ENCODE measurements at regions not wholly inside any gene's neighbourhood (a gene's known extent, or its start where the extent isn't known, plus 50 kb on each side); places are given as distances from the start of the nearest gene placed in this dataset.

DNA sequence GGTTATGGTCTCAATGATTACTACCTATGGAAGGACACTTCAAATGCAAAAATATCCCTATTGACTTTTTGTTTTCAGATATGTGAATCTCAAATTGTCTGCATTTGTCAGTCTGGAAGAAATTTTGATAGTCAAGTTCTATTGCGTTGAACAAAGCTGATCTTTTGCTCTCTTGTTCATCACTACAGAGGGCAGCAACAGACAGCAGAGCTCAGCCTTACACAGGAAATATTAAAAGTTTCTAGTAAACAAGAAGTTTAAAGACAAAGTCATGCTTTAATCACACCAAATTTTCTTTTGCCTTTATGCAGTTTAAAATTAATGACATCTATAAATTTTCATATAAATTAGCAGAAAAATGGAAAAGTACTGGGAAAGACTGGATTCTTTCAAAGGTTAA, 617.5 kb downstream of the NR4A2 start:
- TF ChIP-seq EZH2phosphoT487 (IDR thresholded peaks at IDR 0.05; ENCODE audit: unreplicated experiment) (no peak), CREB1 (CRISPR knock-in tag; IDR thresholded peaks at IDR 0.05; ENCODE audit: low read depth) (no peak), EZH2 (IDR thresholded peaks at IDR 0.05; ENCODE audit: low read depth, unreplicated experiment) (no peak)
- TF ChIP-seq, protein P1, sequence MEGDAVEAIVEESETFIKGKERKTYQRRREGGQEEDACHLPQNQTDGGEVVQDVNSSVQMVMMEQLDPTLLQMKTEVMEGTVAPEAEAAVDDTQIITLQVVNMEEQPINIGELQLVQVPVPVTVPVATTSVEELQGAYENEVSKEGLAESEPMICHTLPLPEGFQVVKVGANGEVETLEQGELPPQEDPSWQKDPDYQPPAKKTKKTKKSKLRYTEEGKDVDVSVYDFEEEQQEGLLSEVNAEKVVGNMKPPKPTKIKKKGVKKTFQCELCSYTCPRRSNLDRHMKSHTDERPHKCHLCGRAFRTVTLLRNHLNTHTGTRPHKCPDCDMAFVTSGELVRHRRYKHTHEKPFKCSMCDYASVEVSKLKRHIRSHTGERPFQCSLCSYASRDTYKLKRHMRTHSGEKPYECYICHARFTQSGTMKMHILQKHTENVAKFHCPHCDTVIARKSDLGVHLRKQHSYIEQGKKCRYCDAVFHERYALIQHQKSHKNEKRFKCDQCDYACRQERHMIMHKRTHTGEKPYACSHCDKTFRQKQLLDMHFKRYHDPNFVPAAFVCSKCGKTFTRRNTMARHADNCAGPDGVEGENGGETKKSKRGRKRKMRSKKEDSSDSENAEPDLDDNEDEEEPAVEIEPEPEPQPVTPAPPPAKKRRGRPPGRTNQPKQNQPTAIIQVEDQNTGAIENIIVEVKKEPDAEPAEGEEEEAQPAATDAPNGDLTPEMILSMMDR (conservative IDR thresholded peaks at IDR 0.05; ENCODE audit: low read depth in 2 of 2): peak in 1 of 2 experiments; percentile 47; a peak in 2 of 4 replicates

Measured in GM23338 (cell line).